ENCODE measurements at regions not wholly inside any gene's neighbourhood (a gene's known extent, or its start where the extent isn't known, plus 50 kb on each side); places are given as distances from the start of the nearest gene placed in this dataset.

DNA sequence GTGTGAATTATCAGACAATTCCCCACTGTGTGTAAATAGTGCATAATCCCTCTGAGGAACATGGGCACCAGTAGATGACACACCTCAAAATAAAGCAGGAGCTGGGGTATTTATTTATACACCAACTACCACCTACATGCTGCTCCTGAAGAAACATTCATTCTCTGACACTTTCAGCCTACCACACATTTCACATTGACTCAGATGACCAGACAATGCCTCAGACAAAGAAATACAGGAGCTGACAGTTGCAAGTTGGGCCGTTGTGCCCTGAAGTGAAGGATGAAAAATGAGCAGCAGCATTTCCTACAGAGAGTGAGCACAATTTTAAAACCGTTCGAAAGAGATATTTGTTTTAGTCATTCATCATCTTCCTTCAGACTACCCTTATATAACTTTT is 63.2 kb downstream of the RGS2 start (continued):
- TF ChIP-seq, protein P1, sequence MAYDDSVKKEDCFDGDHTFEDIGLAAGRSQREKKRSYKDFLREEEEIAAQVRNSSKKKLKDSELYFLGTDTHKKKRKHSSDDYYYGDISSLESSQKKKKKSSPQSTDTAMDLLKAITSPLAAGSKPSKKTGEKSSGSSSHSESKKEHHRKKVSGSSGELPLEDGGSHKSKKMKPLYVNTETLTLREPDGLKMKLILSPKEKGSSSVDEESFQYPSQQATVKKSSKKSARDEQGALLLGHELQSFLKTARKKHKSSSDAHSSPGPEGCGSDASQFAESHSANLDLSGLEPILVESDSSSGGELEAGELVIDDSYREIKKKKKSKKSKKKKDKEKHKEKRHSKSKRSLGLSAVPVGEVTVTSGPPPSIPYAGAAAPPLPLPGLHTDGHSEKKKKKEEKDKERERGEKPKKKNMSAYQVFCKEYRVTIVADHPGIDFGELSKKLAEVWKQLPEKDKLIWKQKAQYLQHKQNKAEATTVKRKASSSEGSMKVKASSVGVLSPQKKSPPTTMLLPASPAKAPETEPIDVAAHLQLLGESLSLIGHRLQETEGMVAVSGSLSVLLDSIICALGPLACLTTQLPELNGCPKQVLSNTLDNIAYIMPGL (CRISPR knock-in tag; IDR thresholded peaks at IDR 0.05): no peak
- no peak for TF ChIP-seq TEAD1 (CRISPR knock-in tag; IDR thresholded peaks at IDR 0.05)
- TF ChIP-seq ZNF263 (CRISPR knock-in tag; IDR thresholded peaks at IDR 0.05; ENCODE audit: low read depth): no peak
- no peak for TF ChIP-seq TCF7 (CRISPR knock-in tag; IDR thresholded peaks at IDR 0.05; ENCODE audit: low read depth)
- TF ChIP-seq, protein P2, sequence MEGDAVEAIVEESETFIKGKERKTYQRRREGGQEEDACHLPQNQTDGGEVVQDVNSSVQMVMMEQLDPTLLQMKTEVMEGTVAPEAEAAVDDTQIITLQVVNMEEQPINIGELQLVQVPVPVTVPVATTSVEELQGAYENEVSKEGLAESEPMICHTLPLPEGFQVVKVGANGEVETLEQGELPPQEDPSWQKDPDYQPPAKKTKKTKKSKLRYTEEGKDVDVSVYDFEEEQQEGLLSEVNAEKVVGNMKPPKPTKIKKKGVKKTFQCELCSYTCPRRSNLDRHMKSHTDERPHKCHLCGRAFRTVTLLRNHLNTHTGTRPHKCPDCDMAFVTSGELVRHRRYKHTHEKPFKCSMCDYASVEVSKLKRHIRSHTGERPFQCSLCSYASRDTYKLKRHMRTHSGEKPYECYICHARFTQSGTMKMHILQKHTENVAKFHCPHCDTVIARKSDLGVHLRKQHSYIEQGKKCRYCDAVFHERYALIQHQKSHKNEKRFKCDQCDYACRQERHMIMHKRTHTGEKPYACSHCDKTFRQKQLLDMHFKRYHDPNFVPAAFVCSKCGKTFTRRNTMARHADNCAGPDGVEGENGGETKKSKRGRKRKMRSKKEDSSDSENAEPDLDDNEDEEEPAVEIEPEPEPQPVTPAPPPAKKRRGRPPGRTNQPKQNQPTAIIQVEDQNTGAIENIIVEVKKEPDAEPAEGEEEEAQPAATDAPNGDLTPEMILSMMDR (IDR thresholded peaks at IDR 0.05): no peak
- TF ChIP-seq EMX1 (CRISPR knock-in tag; IDR thresholded peaks at IDR 0.05): no peak
- TF ChIP-seq HMGA2 (CRISPR knock-in tag; IDR thresholded peaks at IDR 0.05): no peak
- TF ChIP-seq SMAD3 (CRISPR knock-in tag; IDR thresholded peaks at IDR 0.05; ENCODE audit: borderline replicate concordance): no peak
- no peak for TF ChIP-seq FOXJ3 (CRISPR knock-in tag; IDR thresholded peaks at IDR 0.05; ENCODE audit: borderline replicate concordance)
- TF ChIP-seq, protein P3, sequence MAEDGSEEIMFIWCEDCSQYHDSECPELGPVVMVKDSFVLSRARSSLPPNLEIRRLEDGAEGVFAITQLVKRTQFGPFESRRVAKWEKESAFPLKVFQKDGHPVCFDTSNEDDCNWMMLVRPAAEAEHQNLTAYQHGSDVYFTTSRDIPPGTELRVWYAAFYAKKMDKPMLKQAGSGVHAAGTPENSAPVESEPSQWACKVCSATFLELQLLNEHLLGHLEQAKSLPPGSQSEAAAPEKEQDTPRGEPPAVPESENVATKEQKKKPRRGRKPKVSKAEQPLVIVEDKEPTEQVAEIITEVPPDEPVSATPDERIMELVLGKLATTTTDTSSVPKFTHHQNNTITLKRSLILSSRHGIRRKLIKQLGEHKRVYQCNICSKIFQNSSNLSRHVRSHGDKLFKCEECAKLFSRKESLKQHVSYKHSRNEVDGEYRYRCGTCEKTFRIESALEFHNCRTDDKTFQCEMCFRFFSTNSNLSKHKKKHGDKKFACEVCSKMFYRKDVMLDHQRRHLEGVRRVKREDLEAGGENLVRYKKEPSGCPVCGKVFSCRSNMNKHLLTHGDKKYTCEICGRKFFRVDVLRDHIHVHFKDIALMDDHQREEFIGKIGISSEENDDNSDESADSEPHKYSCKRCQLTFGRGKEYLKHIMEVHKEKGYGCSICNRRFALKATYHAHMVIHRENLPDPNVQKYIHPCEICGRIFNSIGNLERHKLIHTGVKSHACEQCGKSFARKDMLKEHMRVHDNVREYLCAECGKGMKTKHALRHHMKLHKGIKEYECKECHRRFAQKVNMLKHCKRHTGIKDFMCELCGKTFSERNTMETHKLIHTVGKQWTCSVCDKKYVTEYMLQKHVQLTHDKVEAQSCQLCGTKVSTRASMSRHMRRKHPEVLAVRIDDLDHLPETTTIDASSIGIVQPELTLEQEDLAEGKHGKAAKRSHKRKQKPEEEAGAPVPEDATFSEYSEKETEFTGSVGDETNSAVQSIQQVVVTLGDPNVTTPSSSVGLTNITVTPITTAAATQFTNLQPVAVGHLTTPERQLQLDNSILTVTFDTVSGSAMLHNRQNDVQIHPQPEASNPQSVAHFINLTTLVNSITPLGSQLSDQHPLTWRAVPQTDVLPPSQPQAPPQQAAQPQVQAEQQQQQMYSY (CRISPR knock-in tag; IDR thresholded peaks at IDR 0.05): no peak

GRCh38 chr1:192873836-192874235 is 65.0 kb downstream of the RGS2 start:
- ChIA-PET POLR2A (no interaction called here), CTCF (no interaction called here)
- H3K36me3 Mint-ChIP-seq: no peaks in the 10 kb centered on the region
- TF ChIP-seq, protein P4, sequence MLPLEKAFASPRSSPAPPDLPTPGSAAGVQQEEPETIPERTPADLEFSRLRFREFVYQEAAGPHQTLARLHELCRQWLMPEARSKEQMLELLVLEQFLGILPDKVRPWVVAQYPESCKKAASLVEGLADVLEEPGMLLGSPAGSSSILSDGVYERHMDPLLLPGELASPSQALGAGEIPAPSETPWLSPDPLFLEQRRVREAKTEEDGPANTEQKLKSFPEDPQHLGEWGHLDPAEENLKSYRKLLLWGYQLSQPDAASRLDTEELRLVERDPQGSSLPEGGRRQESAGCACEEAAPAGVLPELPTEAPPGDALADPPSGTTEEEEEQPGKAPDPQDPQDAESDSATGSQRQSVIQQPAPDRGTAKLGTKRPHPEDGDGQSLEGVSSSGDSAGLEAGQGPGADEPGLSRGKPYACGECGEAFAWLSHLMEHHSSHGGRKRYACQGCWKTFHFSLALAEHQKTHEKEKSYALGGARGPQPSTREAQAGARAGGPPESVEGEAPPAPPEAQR (CRISPR knock-in tag; IDR thresholded peaks at IDR 0.05): no peak
- H3K4me1 Mint-ChIP-seq: peaks cover 3% of the 10 kb centered on the region; the same call in 1 of the 2 replicates
- H3K9me3 Mint-ChIP-seq: peaks cover 7% of the 10 kb centered on the region; the same call in 1 of the 2 replicates
- no peak overlapping the region for H3K27ac Mint-ChIP-seq
- no peak for ATAC-seq
- no peak overlapping the region for H3K4me3 Mint-ChIP-seq
- DNase-seq (ENCODE audit: low spot score): no peak
- no peaks in the 10 kb centered on the region for H3K27me3 Mint-ChIP-seq (ENCODE audit: low read depth)

DNA sequence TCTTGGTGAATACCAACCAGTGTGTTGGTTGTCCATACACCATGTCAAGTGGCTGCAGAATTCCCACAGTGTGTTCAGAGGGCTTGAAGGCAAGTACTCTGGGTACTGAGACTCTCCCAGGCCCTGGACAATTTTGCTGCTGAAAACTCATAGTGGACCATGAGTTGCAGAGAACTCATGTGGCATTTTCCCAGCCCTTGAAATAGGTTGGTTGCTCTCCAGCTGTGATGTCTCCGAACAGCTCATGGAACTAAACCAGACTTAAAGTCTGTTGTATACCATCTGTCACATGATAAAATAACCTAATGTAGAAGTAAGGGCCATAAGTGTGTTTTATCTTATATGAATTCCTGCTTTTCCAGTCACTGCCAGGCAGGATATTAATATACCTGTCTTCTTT is 67.8 kb downstream of the RGS2 start:
- H3K9me3 Mint-ChIP-seq: peaks cover 6% of the 10 kb centered on the region
- TF ChIP-seq IRF2 (CRISPR knock-in tag; IDR thresholded peaks at IDR 0.05; ENCODE audit: borderline replicate concordance, low read depth): no peak
- no peak for ATAC-seq
- no peaks in the 10 kb centered on the region for H3K36me3 Mint-ChIP-seq
- DNase-seq (ENCODE audit: low spot score): no peak
- H3K4me1 Mint-ChIP-seq: peaks cover 3% of the 10 kb centered on the region; the same call in 1 of the 2 replicates
- H3K4me3 Mint-ChIP-seq: no peak overlapping the region
- ChIA-PET CTCF (no interaction called here), POLR2A (no interaction called here)
- H3K27me3 Mint-ChIP-seq (ENCODE audit: low read depth): no peaks in the 10 kb centered on the region
- H3K27ac Mint-ChIP-seq: no peak overlapping the region

All from WTC11 (cell line).